Activated gamma-delta T cell treated with Interleukin-2 at 50 U/mL for 16 hours (primary cell): ENCODE measurements at regions not wholly inside any gene's neighbourhood (a gene's known extent, or its start where the extent isn't known, plus 50 kb on each side); places are given as distances from the start of the nearest gene placed in this dataset.
"Not testable (repeated sequence)": the region's sequence is repeated elsewhere in the genome, so short reads cannot be mapped to it uniquely, and the experiment has no call there.

Source experiments
- DNase-seq: peaks from one replicate; pipeline ENCODE4 v3.0.0-alpha.2; 2020

GRCh38 chr10:64040781-64041180 is 519.6 kb downstream of the REEP3 start:
- no peak for DNase-seq

DNA sequence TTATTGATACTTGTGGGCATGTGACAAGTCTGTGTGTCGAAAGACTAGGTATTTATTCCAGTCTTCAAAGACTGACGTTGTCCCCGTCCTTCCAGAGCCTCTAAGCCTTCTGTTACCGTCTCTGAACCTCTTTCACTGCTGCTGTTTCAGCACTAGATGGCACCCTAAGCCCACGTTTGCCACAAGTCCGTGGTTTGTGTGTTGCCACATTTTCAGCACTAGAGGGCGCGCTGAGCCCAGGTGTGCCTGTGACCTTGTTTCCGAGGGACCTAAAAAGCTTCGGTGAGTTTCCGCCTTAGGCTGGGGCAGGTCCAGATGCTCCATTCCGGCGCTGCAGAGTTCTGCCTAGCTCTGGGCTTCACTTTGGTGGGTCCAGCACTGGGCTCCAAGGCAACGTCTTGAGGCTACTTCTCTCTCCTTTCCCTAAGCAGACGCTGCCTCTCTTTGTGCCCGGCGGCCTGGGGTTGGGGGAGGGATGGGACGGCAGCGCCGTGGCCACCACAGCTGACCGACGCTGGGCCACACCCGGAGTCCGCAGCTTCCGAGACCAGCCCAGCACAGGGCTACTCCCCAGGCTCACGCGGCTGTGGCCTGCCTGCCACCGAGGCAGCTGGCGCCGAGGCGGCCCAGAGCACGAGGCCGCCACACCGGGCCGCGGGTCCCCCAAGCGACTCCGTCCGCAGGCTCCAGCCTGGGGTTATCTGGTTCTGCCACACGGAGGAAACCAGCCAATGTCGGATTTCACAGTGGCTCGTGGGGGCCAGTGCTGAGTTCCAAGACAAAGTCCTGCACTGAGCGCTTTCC is 520.2 kb downstream of the REEP3 start:
- DNase-seq = peak; percentile 71

GRCh38 chr10:64041989-64042490 is 520.8 kb downstream of the REEP3 start:
- DNase-seq = peak; percentile 4

DNA sequence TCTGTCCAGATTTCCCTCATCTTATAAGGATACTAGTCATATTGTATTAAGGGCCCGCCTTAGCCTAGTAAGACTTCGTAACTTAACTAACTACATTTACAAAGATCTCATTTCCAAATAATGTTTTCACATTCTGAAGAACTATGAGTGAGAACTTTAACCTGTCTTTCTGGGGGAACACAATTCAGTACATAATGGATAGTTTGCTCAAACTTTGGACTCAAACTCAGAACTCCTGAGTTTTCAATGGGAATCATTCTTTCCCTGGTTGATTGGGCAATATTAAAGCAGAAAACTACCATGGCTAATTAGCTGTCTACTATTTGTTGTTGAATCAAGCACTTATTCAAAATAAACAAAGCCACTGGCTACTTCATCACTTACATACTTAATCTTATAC is 522.9 kb downstream of the REEP3 start:
- no peak for DNase-seq

- DNase-seq = not testable (repeated sequence)
Measured at GRCh38 chr10:64044957-64045632, 523.9 kb downstream of the REEP3 start.

GRCh38 chr10:64054392-64054791 is 533.2 kb downstream of the REEP3 start:
- DNase-seq = no peak

GRCh38 chr10:64059884-64060283 is 538.7 kb downstream of the REEP3 start:
- DNase-seq = no peak

DNA sequence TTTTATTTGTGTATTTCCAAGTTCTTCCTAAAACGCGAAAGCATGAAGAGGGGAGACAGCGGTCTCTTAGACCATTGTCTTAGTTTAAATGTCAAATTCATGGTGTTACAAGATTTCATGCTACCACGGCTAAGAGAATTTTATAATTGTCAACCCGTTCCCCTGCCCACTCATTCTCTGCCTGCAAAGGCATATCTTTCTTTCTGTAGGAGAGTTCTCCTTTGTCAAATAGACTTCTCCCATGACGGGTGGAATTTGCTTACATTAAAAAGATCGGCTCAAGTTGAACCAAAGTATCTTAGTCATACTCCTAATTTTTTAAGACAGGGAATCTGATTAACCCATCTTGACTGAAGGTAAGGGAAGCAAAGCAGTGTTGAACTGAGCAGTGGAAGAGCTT is 539.2 kb downstream of the REEP3 start:
- DNase-seq = no peak

- DNase-seq = no peak
Measured at GRCh38 chr10:64062793-64063192, 541.6 kb downstream of the REEP3 start.

- DNase-seq = no peak
Measured at GRCh38 chr10:64067009-64067606, 545.9 kb downstream of the REEP3 start.

- DNase-seq = no peak
Measured at GRCh38 chr10:64067859-64068258, 546.7 kb downstream of the REEP3 start.

DNA sequence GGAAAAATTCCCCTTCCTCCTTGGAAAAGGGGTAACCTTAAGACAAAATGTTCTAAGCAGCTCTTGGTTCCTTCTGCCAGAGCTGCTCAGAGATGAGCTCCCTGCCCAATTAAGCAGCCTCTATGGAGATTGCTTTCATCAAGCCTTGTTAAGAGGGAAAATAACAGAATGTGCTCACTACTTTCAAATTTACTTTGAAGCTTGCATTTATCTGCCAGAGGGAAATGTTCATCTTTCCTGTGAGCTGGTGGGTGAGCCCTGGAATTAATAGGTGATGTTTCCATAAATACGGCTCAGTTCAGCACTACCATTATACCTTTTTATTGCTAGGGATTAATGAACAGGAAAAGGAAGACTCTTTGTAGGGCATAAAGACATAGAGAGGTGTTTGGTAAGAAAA is 549.0 kb downstream of the REEP3 start:
- no peak for DNase-seq

DNA sequence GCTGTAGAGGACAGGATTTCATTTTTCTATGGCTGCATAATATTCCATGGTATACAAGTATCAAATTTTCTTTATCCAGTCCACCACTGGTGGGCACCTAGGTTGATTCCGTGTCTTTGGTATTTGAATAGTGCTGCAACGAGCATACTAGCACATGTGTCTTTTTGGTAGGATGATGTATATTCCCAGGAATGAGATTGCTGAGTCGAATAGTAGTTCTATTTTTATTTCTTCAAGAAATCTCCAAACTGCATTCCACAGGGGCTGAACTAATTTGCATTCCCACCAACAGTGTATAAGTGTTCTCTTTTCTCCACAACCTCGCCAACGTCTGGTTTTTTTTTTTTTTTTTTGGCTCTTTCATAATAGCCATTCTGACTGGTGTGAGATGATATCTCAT is 550.0 kb downstream of the REEP3 start:
- no peak for DNase-seq

DNA sequence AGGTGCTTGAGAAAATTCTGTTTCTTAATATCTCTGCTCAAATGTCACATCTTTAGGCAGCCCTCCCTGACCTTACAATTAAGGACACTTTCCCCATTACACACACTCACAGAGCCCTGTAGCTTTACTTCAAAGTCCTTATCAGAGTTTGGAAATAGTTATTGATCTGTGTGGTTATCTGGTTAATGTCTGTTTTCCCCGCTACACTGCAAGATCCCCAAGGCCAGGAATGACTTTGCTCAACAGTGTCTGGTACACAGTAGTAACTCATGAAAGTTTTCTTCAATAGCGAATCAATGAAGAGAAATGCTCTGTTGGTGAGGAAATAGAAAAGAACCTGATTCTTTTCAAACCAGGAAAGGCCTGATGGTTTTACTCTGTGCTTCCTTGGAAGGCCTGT is 554.4 kb downstream of the REEP3 start:
- DNase-seq = no peak

- DNase-seq = no peak
Measured at GRCh38 chr10:64076322-64076940, 555.2 kb downstream of the REEP3 start.

- DNase-seq = no peak
Measured at GRCh38 chr10:64079341-64079740, 558.1 kb downstream of the REEP3 start.

DNA sequence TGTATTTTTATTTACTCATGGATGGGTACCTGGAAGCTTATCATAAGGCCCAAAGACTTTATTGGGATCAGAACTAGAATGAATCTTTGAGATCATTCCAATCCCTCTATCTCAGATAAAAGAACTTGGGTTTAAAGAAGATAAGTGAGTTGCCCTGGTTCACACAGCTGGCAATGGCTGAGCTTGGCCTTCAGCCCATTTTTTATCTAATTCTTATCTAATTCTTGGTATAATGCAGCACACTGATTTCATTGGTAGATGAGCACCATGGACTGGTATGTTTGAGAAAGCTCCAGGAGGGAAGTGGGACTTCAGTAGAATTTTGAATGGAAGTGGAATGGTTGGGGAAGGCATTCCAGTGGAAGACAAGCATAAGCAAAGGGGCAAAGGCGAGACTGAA is 558.9 kb downstream of the REEP3 start:
- DNase-seq = no peak

DNA sequence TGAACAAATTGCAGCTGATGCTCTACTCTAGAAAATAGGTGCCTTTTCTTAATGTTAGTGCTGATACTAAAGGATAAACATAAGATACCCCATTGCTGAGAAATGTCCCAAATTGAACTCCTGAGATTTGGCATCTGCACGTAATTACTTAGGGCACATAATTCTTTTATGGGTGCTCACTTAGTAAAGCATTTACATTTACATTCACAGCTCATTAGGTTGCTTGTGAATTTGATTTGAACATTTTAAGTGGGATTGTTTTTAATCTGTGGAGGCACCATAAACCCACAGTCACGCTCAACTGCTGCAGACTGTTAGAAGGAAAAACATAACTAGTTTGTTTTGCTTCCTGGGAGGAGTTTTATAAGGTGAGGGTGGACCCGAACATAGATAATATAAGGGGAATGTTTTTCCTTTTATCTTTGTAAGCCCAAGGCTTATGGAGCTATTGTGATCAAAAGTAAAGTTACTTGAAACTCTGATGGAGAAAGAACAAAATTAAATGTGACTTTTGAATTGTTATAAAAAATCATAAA is 560.8 kb downstream of the REEP3 start:
- no peak for DNase-seq

GRCh38 chr10:64086083-64086767 is 565.0 kb downstream of the REEP3 start:
- no peak for DNase-seq

DNA sequence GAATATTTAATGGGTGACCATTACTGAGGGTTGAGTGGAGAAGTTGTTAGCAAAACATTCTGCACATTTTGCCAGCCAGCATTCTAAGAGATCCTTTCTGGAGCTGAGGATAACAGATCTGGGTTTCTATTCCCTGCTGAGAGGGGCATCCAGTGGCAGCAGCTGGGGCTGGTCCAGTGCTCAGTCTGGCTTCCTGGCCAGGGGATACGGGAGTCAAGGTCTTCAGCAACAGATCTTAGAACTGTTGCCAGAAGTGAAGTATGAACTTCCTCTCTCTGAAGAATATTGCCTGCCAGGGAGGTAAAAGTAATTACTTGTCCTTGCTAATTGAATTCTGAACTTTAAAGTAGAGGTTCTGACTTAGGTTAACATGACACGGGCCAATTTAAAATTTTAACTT is 568.4 kb downstream of the REEP3 start:
- no peak for DNase-seq

DNA sequence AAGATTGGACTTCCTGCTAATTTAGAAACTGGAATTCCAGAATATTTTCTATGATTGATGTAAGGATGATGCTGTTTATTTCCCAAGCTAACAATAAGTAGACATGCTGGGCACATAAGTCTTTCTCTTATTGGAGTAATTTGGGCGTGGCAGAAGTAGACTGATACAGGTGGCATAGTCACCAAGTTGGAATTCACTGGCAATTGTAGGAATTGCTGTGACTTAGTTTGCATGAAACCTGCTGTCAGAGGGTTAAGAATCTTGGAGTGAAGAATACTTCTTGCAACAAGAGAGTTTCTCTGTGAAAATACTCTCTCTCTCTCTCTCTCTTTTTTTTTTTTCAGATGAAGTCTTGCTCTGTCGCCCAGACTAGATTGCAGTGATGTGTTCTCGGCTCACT is 569.7 kb downstream of the REEP3 start:
- no peak for DNase-seq

DNA sequence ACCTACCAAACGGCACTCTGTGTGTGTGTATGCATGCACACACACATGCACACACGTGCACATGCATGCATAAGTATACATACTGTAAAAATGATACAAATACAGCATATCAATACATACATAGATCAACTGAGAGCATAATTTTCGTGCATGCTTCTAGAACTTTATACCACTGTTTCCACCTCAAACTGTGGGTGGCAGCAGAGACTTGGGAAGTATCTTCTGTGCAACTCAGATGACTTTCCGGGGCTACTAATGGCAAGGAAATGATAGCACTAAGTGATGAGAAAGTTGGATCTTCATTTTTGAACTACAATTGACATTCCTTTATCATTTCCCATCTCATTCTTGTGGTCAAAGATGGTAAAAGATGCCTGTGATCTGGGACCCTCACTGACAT is 570.7 kb downstream of the REEP3 start:
- DNase-seq = no peak

- no peak for DNase-seq
Measured at GRCh38 chr10:64093304-64093703, 572.1 kb downstream of the REEP3 start.
